Lung microvascular endothelial cell (primary cell): ENCODE measurements at regions not wholly inside any gene's neighbourhood (a gene's known extent, or its start where the extent isn't known, plus 50 kb on each side); places are given as distances from the start of the nearest gene placed in this dataset.

Experiments used
- DNase-seq, 2 donors: peaks; one replicate each; pipeline versions ENCODE4 v3.0.0 to v3.0.0-alpha.2; 2010; ENCODE audit warnings: low read depth in 2 of 2

GRCh38 chr11:97269527-97269926 is 879.7 kb downstream of the JRKL start:
- DNase-seq = no peak

- DNase-seq = no peak
These were observed 889.5 kb downstream of the JRKL start for GRCh38 chr11:97279341-97279740.

- DNase-seq = no peak
These were observed 890.5 kb downstream of the JRKL start for GRCh38 chr11:97280347-97280746.

GRCh38 chr11:97289823-97290222 is 900.0 kb downstream of the JRKL start:
- DNase-seq = no peak

- DNase-seq = no peak
These were observed 900.7 kb downstream of the JRKL start for GRCh38 chr11:97290464-97291041.

GRCh38 chr11:97296301-97296700 is 906.5 kb downstream of the JRKL start:
- DNase-seq = no peak

- no peak for DNase-seq
These were observed 919.5 kb downstream of the JRKL start for GRCh38 chr11:97309291-97309690.

- DNase-seq = no peak
These were observed 935.9 kb downstream of the JRKL start for GRCh38 chr11:97325693-97326092.

- DNase-seq = no peak
These were observed 942.5 kb downstream of the JRKL start for GRCh38 chr11:97332271-97332670.

GRCh38 chr11:97336064-97336463 is 946.3 kb downstream of the JRKL start:
- no peak for DNase-seq

- no peak for DNase-seq
These were observed 955.2 kb downstream of the JRKL start for GRCh38 chr11:97345032-97345431.

- no peak for DNase-seq
These were observed 959.4 kb downstream of the JRKL start for GRCh38 chr11:97349201-97349600.

GRCh38 chr11:97351939-97352338 is 962.1 kb downstream of the JRKL start:
- DNase-seq = no peak

GRCh38 chr11:97354026-97354425 is 964.2 kb downstream of the JRKL start:
- DNase-seq = no peak

GRCh38 chr11:97354576-97354975 is 964.8 kb downstream of the JRKL start:
- no peak for DNase-seq

- no peak for DNase-seq
These were observed 965.4 kb downstream of the JRKL start for GRCh38 chr11:97355230-97355629.

GRCh38 chr11:97356144-97356543 is 966.3 kb downstream of the JRKL start:
- no peak for DNase-seq

- DNase-seq = no peak
These were observed 969.2 kb downstream of the JRKL start for GRCh38 chr11:97359016-97359415.

GRCh38 chr11:97361812-97362378 is 972.1 kb downstream of the JRKL start:
- DNase-seq = no peak

GRCh38 chr11:97363331-97363730 is 973.5 kb downstream of the JRKL start:
- no peak for DNase-seq

- peak; percentile 5 to 31 for DNase-seq
These were observed 974.2 kb downstream of the JRKL start for GRCh38 chr11:97364047-97364446.

GRCh38 chr11:97367406-97368083 is 977.7 kb downstream of the JRKL start:
- no peak for DNase-seq

- DNase-seq = no peak
These were observed 999.5 kb downstream of the JRKL start for GRCh38 chr11:97389270-97389669.
